ENCODE measurements at regions not wholly inside any gene's neighbourhood (a gene's known extent, or its start where the extent isn't known, plus 50 kb on each side); places are given as distances from the start of the nearest gene placed in this dataset.

- Histone ChIP-seq H3K4me3 (ENCODE audit: low read length in 2 of 2) (no peak overlapping the region), H3K27ac (ENCODE audit: low read depth in 1 of 2, low read length in 2 of 2) (no peak overlapping the region), H3K9me3 (ENCODE audit: control insufficient read depth, low read length) (no peaks in the 10 kb centered on the region), H3K4me1 (ENCODE audit: control insufficient read depth in 1 of 2, insufficient read depth in 2 of 2, low read length in 2 of 2) (no peaks in the 10 kb centered on the region), H3K36me3 (ENCODE audit: control insufficient read depth in 1 of 2, insufficient read depth in 2 of 2, low read length in 1 of 2) (no peaks in the 10 kb centered on the region), H3K27me3 (ENCODE audit: control insufficient read depth in 1 of 2, insufficient read depth in 2 of 2, low read length in 1 of 2) (no peaks in the 10 kb centered on the region)
- WGBS, 2 donors = 93 to 95% methylated on average over 3 of the region's 3 CpGs
- intact Hi-C loops (cut with DNase I) = no loop called here
- no peak for DNase-seq
- ATAC-seq (ENCODE audit: low FRiP score) = no peak
Observed at GRCh38 chr13:104592545-104593250, 1526.5 kb upstream of the SLC10A2 start.

GRCh38 chr13:104592127-104592526 lies 1525.9 kb upstream of the SLC10A2 start:
- H3K27ac ChIP-seq (ENCODE audit: low read depth in 1 of 2, low read length in 2 of 2) = no peak overlapping the region
- no peaks in the 10 kb centered on the region for H3K27me3 ChIP-seq (ENCODE audit: control insufficient read depth in 1 of 2, insufficient read depth in 2 of 2, low read length in 1 of 2)
- no peaks in the 10 kb centered on the region for H3K4me1 ChIP-seq (ENCODE audit: control insufficient read depth in 1 of 2, insufficient read depth in 2 of 2, low read length in 2 of 2)
- ATAC-seq (ENCODE audit: low FRiP score) (no peak), DNase-seq (no peak)
- no peaks in the 10 kb centered on the region for H3K9me3 ChIP-seq (ENCODE audit: control insufficient read depth, low read length)
- H3K36me3 ChIP-seq (ENCODE audit: control insufficient read depth in 1 of 2, insufficient read depth in 2 of 2, low read length in 1 of 2) = no peaks in the 10 kb centered on the region
- intact Hi-C loops (cut with DNase I) = no loop called here
- H3K4me3 ChIP-seq (ENCODE audit: low read length in 2 of 2) = no peak overlapping the region

GRCh38 chr13:104586051-104586746 lies 1520.0 kb upstream of the SLC10A2 start:
- Histone ChIP-seq H3K27me3 (ENCODE audit: control insufficient read depth in 1 of 2, insufficient read depth in 2 of 2, low read length in 1 of 2) (no peaks in the 10 kb centered on the region), H3K4me1 (ENCODE audit: control insufficient read depth in 1 of 2, insufficient read depth in 2 of 2, low read length in 2 of 2) (no peaks in the 10 kb centered on the region), H3K9me3 (ENCODE audit: control insufficient read depth, low read length) (no peaks in the 10 kb centered on the region), H3K4me3 (ENCODE audit: low read length in 2 of 2) (no peak overlapping the region), H3K36me3 (ENCODE audit: control insufficient read depth in 1 of 2, insufficient read depth in 2 of 2, low read length in 1 of 2) (no peaks in the 10 kb centered on the region), H3K27ac (ENCODE audit: low read depth in 1 of 2, low read length in 2 of 2) (no peak overlapping the region)
- intact Hi-C loops (cut with DNase I) = loop anchor here in 1 of 2 donors (10.0 kb wide), 1 partner anchor 1189 kb away; no protein-coding TSS in a partner anchor
- ATAC-seq (ENCODE audit: low FRiP score) (no peak), DNase-seq (no peak)
- WGBS, 2 donors = 37 to 39% methylated on average over 11 of the region's 11 CpGs

GRCh38 chr13:104584481-104584880 lies 1518.3 kb upstream of the SLC10A2 start:
- Histone ChIP-seq H3K36me3 (ENCODE audit: control insufficient read depth in 1 of 2, insufficient read depth in 2 of 2, low read length in 1 of 2) (no peaks in the 10 kb centered on the region), H3K27me3 (ENCODE audit: control insufficient read depth in 1 of 2, insufficient read depth in 2 of 2, low read length in 1 of 2) (no peaks in the 10 kb centered on the region), H3K27ac (ENCODE audit: low read depth in 1 of 2, low read length in 2 of 2) (no peak overlapping the region), H3K4me3 (ENCODE audit: low read length in 2 of 2) (no peak overlapping the region), H3K9me3 (ENCODE audit: control insufficient read depth, low read length) (no peaks in the 10 kb centered on the region), H3K4me1 (ENCODE audit: control insufficient read depth in 1 of 2, insufficient read depth in 2 of 2, low read length in 2 of 2) (no peaks in the 10 kb centered on the region)
- WGBS, 2 donors = 4% methylated on average over 1 of the region's 1 CpG
- ATAC-seq (ENCODE audit: low FRiP score) (no peak), DNase-seq (no peak)
- intact Hi-C loops (cut with DNase I) = loop anchor here in 1 of 2 donors (10.0 kb wide), 1 partner anchor 1190 kb away; no protein-coding TSS in a partner anchor

- no peak overlapping the region for H3K27ac ChIP-seq (ENCODE audit: low read depth in 1 of 2, low read length in 2 of 2)
- H3K36me3 ChIP-seq (ENCODE audit: control insufficient read depth in 1 of 2, insufficient read depth in 2 of 2, low read length in 1 of 2) = no peaks in the 10 kb centered on the region
- no peak overlapping the region for H3K4me3 ChIP-seq (ENCODE audit: low read length in 2 of 2)
- intact Hi-C loops (cut with DNase I) = loop anchor here in 1 of 2 donors (10.0 kb wide), 1 partner anchor 1194 kb away; no protein-coding TSS in a partner anchor
- H3K9me3 ChIP-seq (ENCODE audit: control insufficient read depth, low read length) = no peaks in the 10 kb centered on the region
- H3K27me3 ChIP-seq (ENCODE audit: control insufficient read depth in 1 of 2, insufficient read depth in 2 of 2, low read length in 1 of 2) = no peaks in the 10 kb centered on the region
- 81 to 82% methylated on average over 2 of the region's 2 CpGs for WGBS, 2 donors
- no peak for ATAC-seq (ENCODE audit: low FRiP score)
- DNase-seq = no peak
- no peaks in the 10 kb centered on the region for H3K4me1 ChIP-seq (ENCODE audit: control insufficient read depth in 1 of 2, insufficient read depth in 2 of 2, low read length in 2 of 2)
Observed at GRCh38 chr13:104580931-104581330, 1514.7 kb upstream of the SLC10A2 start.

- intact Hi-C loops (cut with DNase I) = loop anchor here in 1 of 2 donors (10.0 kb wide), 1 partner anchor 1958 kb away; the partner anchor contains the start of gene EFNB2
- H3K36me3 ChIP-seq (ENCODE audit: control insufficient read depth in 1 of 2, insufficient read depth in 2 of 2, low read length in 1 of 2) = no peaks in the 10 kb centered on the region
- no peak for DNase-seq
- no peaks in the 10 kb centered on the region for H3K9me3 ChIP-seq (ENCODE audit: control insufficient read depth, low read length)
- no peak for ATAC-seq (ENCODE audit: low FRiP score)
- H3K4me1 ChIP-seq (ENCODE audit: control insufficient read depth in 1 of 2, insufficient read depth in 2 of 2, low read length in 2 of 2) = no peaks in the 10 kb centered on the region
- H3K27me3 ChIP-seq (ENCODE audit: control insufficient read depth in 1 of 2, insufficient read depth in 2 of 2, low read length in 1 of 2) = no peaks in the 10 kb centered on the region
- no peak overlapping the region for H3K27ac ChIP-seq (ENCODE audit: low read depth in 1 of 2, low read length in 2 of 2)
- WGBS, 2 donors = 22 to 39% methylated on average over 4 of the region's 4 CpGs
- no peak overlapping the region for H3K4me3 ChIP-seq (ENCODE audit: low read length in 2 of 2)
Observed at GRCh38 chr13:104577071-104577815, 1511.0 kb upstream of the SLC10A2 start.

- Histone ChIP-seq H3K27me3 (ENCODE audit: control insufficient read depth in 1 of 2, insufficient read depth in 2 of 2, low read length in 1 of 2) (no peaks in the 10 kb centered on the region), H3K4me3 (ENCODE audit: low read length in 2 of 2) (no peak overlapping the region), H3K9me3 (ENCODE audit: control insufficient read depth, low read length) (no peaks in the 10 kb centered on the region), H3K4me1 (ENCODE audit: control insufficient read depth in 1 of 2, insufficient read depth in 2 of 2, low read length in 2 of 2) (peaks cover 0 to 2% of the 10 kb centered on the region in 2 donors), H3K36me3 (ENCODE audit: control insufficient read depth in 1 of 2, insufficient read depth in 2 of 2, low read length in 1 of 2) (no peaks in the 10 kb centered on the region), H3K27ac (ENCODE audit: low read depth in 1 of 2, low read length in 2 of 2) (no peak overlapping the region)
- DNase-seq (no peak), ATAC-seq (ENCODE audit: low FRiP score) (no peak)
- intact Hi-C loops (cut with DNase I) = loop anchor here (5.0 to 10.0 kb wide), 2 partner anchors 1963 to 1965 kb away; partner anchors contain the start of gene EFNB2 (in 2 of the 2)
- WGBS, 2 donors = 0 to 16% methylated on average over 2 of the region's 2 CpGs
Observed at GRCh38 chr13:104571893-104572229, 1505.6 kb upstream of the SLC10A2 start.

- intact Hi-C loops (cut with DNase I) = loop anchor here (5.0 to 10.0 kb wide), 2 partner anchors 1963 to 1966 kb away; partner anchors contain the start of gene EFNB2 (in 2 of the 2)
- DNase-seq = peak; percentile 58 to 74
- H3K36me3 ChIP-seq (ENCODE audit: control insufficient read depth in 1 of 2, insufficient read depth in 2 of 2, low read length in 1 of 2) = no peaks in the 10 kb centered on the region
- H3K9me3 ChIP-seq (ENCODE audit: control insufficient read depth, low read length) = no peaks in the 10 kb centered on the region
- peak; percentile 84 for ATAC-seq (ENCODE audit: low FRiP score)
- H3K27me3 ChIP-seq (ENCODE audit: control insufficient read depth in 1 of 2, insufficient read depth in 2 of 2, low read length in 1 of 2) = no peaks in the 10 kb centered on the region
- H3K4me1 ChIP-seq (ENCODE audit: control insufficient read depth in 1 of 2, insufficient read depth in 2 of 2, low read length in 2 of 2) = peaks cover 0 to 2% of the 10 kb centered on the region in 2 donors
- 18 to 20% methylated on average over 12 of the region's 12 CpGs for WGBS, 2 donors
- no peak overlapping the region for H3K27ac ChIP-seq (ENCODE audit: low read depth in 1 of 2, low read length in 2 of 2)
- peak overlapping the region in 1 of 2 donors; percentile 6 for H3K4me3 ChIP-seq (ENCODE audit: low read length in 2 of 2)
Observed at GRCh38 chr13:104571161-104571892, 1505.1 kb upstream of the SLC10A2 start.

Data from aorta (tissue), 5 donors.